ENCODE measurements at regions not wholly inside any gene's neighbourhood (a gene's known extent, or its start where the extent isn't known, plus 50 kb on each side); places are given as distances from the start of the nearest gene placed in this dataset.

DNA sequence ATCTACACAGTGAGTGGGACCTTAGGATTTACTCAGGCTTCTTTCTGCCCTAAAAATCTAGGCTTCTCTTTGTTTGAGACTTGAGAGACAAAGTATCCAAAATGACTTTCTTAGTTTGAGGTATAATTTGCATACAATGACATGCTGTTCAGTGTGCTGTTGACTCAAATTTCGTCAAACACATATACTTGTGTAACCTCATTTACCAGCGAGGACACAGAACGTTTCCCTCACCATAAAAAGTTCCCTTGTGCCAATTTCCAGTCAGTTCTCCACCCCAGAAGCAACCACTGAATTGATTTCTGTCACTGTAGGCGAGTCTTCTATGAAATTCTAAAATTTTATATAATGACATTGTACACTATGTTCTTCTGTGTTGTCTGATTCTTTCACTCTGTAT, 68.0 kb upstream of the MAF start:
- Histone ChIP-seq H3K4me3 (no peak overlapping the region), H3K27ac (no peak overlapping the region), H3K4me1 (no peaks in the 10 kb centered on the region), H3K9me3 (peaks cover 0 to 2% of the 10 kb centered on the region in 2 donors), H3K27me3 (no peaks in the 10 kb centered on the region), H3K36me3 (no peaks in the 10 kb centered on the region)
- DNase-seq, result no peak
- TF ChIP-seq, protein P1, sequence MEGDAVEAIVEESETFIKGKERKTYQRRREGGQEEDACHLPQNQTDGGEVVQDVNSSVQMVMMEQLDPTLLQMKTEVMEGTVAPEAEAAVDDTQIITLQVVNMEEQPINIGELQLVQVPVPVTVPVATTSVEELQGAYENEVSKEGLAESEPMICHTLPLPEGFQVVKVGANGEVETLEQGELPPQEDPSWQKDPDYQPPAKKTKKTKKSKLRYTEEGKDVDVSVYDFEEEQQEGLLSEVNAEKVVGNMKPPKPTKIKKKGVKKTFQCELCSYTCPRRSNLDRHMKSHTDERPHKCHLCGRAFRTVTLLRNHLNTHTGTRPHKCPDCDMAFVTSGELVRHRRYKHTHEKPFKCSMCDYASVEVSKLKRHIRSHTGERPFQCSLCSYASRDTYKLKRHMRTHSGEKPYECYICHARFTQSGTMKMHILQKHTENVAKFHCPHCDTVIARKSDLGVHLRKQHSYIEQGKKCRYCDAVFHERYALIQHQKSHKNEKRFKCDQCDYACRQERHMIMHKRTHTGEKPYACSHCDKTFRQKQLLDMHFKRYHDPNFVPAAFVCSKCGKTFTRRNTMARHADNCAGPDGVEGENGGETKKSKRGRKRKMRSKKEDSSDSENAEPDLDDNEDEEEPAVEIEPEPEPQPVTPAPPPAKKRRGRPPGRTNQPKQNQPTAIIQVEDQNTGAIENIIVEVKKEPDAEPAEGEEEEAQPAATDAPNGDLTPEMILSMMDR (IDR thresholded peaks at IDR 0.05), result no peak
- no peak for ATAC-seq
- intact Hi-C loops (cut with DNase I), result no loop called here

DNA sequence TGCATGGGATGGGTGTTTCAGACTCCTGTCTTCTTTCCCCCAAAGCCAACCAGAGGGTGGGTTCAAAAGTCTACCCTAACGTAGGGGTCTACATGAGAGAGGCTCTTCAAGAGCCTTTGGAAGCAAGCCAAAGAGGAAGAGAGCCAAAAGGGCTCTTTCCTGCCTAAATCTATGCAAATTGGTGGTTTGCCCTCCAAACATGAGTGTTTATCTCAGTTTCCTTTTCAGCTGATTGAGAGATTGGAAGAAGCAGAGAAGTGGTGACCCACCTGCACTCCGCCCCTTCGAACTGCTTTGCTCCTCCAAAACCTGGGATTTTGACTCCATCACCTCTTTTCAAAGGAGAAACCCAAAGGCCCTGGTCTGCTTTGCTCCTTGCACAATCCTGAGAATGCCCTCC, 65.4 kb upstream of the MAF start:
- Histone ChIP-seq H3K27ac (no peak overlapping the region), H3K4me3 (no peak overlapping the region), H3K4me1 (no peaks in the 10 kb centered on the region), H3K9me3 (no peaks in the 10 kb centered on the region), H3K27me3 (no peaks in the 10 kb centered on the region), H3K36me3 (no peaks in the 10 kb centered on the region)
- TF ChIP-seq, protein P1 (IDR thresholded peaks at IDR 0.05), result no peak
- ATAC-seq, result no peak
- DNase-seq, result no peak
- intact Hi-C loops (cut with DNase I), result no loop called here

DNA sequence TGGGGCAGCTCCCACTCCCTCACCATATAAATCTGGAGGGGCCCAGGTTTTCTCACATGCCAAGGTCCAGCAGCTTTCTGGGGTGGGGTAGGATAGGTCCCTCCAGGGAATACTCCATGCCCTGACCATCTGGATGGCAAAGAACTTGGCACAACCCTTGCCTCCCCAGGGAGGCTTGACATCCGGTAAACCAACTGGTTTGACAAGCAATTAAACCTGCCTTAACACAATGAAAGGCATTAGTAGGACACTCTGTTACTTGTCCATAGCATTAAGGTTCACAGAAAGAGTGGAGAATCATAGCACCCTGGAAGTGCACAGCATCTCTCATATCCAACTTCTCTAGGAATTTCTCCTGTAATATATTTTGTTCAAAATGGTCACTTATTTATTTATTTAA, 63.9 kb upstream of the MAF start:
- intact Hi-C loops (cut with DNase I), result no loop called here

DNA sequence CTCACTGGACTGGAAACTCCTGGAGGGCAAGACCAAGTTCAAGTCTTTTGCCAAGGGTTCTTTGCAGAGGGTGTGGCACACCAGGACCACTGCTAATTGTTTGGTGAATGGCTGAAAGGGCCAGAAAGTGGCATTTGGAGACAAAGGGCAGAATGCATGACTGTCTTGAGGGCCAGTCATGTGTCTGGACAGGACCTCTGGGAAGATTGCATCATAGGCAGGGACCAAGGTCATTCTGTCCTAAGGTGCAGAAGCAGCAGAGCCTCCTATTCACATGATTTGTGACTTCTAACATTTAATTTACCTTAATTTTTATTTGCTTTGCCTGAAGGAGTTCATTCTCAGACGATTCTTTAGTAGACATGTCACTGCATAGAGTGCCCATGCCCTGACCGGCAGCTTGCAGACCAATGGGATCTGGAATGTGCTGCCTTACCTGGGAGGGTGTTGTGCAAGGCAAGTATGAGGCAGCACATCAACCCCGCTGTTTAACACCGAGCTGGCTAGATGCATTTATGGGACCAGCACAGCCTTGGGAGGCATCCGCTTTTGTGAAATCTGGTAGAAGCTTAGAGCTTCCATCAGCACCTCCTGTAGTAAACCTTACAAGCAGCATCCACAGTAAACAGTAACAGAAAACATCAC, 62.3 kb upstream of the MAF start:
- no peak overlapping the region for H3K27ac ChIP-seq
- ATAC-seq (no peak), DNase-seq (no peak)
- H3K4me1 ChIP-seq, result no peaks in the 10 kb centered on the region
- H3K27me3 ChIP-seq, result no peaks in the 10 kb centered on the region
- H3K9me3 ChIP-seq, result no peaks in the 10 kb centered on the region
- TF ChIP-seq, protein P1 (IDR thresholded peaks at IDR 0.05), result no peak
- no peak overlapping the region for H3K4me3 ChIP-seq
- no peaks in the 10 kb centered on the region for H3K36me3 ChIP-seq
- intact Hi-C loops (cut with DNase I), result no loop called here

More for the DNA sequence above, 63.9 kb upstream of the MAF start:
- Histone ChIP-seq H3K9me3 (no peaks in the 10 kb centered on the region), H3K27me3 (no peaks in the 10 kb centered on the region), H3K36me3 (no peaks in the 10 kb centered on the region), H3K4me3 (no peak overlapping the region), H3K4me1 (no peaks in the 10 kb centered on the region), H3K27ac (no peak overlapping the region)
- TF ChIP-seq, protein P1 (IDR thresholded peaks at IDR 0.05), result no peak
- ATAC-seq, result no peak
- no peak for DNase-seq

DNA sequence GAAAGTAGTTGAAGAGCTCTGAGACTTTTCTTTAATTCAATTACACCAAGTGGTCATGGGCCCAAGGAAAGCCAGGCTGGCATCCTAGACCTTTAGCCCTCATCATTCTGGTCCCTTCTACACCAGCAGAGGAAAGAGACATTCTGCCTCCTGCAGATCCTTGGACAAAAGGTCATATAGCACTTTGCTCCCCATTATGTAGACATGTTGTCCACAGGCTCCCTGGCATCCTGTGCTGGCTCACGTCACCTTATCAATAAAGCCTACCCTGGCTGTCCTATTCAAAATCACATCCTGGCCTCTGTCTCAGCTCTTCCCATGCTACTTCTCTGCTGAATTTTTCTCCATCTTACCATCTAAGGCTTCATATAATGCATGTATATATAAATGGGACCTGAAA, 61.6 kb upstream of the MAF start:
- no peak for DNase-seq
- H3K27me3 ChIP-seq, result no peaks in the 10 kb centered on the region
- no peak overlapping the region for H3K27ac ChIP-seq
- TF ChIP-seq, protein P1 (IDR thresholded peaks at IDR 0.05), result no peak
- H3K4me3 ChIP-seq, result no peak overlapping the region
- H3K9me3 ChIP-seq, result no peaks in the 10 kb centered on the region
- H3K36me3 ChIP-seq, result no peaks in the 10 kb centered on the region
- intact Hi-C loops (cut with DNase I), result no loop called here
- no peak for ATAC-seq
- no peaks in the 10 kb centered on the region for H3K4me1 ChIP-seq

All from left lung (tissue), 4 donors.